K562 (cell line): ENCODE measurements at regions not wholly inside any gene's neighbourhood (a gene's known extent, or its start where the extent isn't known, plus 50 kb on each side); places are given as distances from the start of the nearest gene placed in this dataset.

ENCODE experiments used
- ATAC-seq: fragments of 200-7000 bp; cut with Tn5 transposase; 3 replicates; pipeline ENCODE4 v1.9.1; 2020; ENCODE audit warnings: moderate library complexity
- BruUV-seq: library from RNA; stranded (reverse); fragments of 400-500 nt; replicated peaks from 2 replicates; lab custom pipeline; 2021; lab: Mats Ljungman, UMichigan
- CTCF ChIA-PET: fragments of 300-600 bp; formaldehyde crosslinking; extraction: SDS; loops from one replicate; lab custom pipeline; 2021; ENCODE audit warnings: low intra/inter-chr PET ratio; lab: Yijun Ruan, JAX
- POLR2A ChIA-PET: fragments of 300-600, 350-650 bp; sonication (Branson Sonifier 250); formaldehyde crosslinking; extraction: SDS; loops from one replicate; lab custom pipeline; 2021; ENCODE audit warnings: antibody characterized with exemption, inconsistent platforms; lab: Yijun Ruan, JAX
- DNase-seq, 4 experiments: peaks; one replicate each; pipeline versions ENCODE4 v3.0.0 to v3.0.0-alpha.2; 2011 to 2018; ENCODE audit warnings: low spot score in 3 of 4, mixed read lengths in 3 of 4; ENCODE audit errors: extremely low read depth in 1 of 4
- FAIRE-seq: peaks from 2 replicates; lab custom pipeline; 2011; peaks lifted over from hg19 to GRCh38; lab: Jason Lieb, UNC
- H2AFZ ChIP-seq: 2 replicates; pipeline ENCODE4 v1.6.0; 2011; ENCODE audit warnings: low read depth, low read length, control low read depth, inconsistent platforms
- H3K27ac ChIP-seq: fragments of 200-600 bp; 3 replicates; pipeline ENCODE4 v1.8.0; 2011; ENCODE audit warnings: low read depth, mild to moderate bottlenecking, control low read depth, inconsistent platforms, low read length, moderate library complexity, mixed read lengths; ENCODE audit errors: extremely low read depth
- H3K27me3 ChIP-seq, 2 experiments: fragments of 300-600 bp in 1 of 2; 2 replicates in 1 of 2; 3 replicates in 1 of 2; pipeline versions ENCODE4 v1.6.0 to v1.8.0; 2011; ENCODE audit warnings: inconsistent platforms in 2 of 2, low read length in 2 of 2, mild to moderate bottlenecking in 1 of 2, mixed read lengths in 1 of 2, moderate library complexity in 1 of 2; ENCODE audit not compliant: control insufficient read depth in 2 of 2, insufficient read depth in 2 of 2
- H3K36me3 ChIP-seq: fragments of 300-600 bp; 3 replicates; pipeline ENCODE4 v1.8.0; 2011; ENCODE audit warnings: mild to moderate bottlenecking, low read length, inconsistent platforms; ENCODE audit not compliant: control insufficient read depth, insufficient read depth
- H3K4me1 ChIP-seq, 2 experiments: fragments of 200-600 bp in 1 of 2; replicated peaks in 1 of 2; 2 replicates in 1 of 2; 3 replicates in 1 of 2; pipeline versions ENCODE4 v1.5.1 to v1.8.0; 2011; ENCODE audit warnings: inconsistent platforms in 2 of 2, low read length in 2 of 2, mild to moderate bottlenecking in 1 of 2, mixed read lengths in 1 of 2, moderate library complexity in 1 of 2; ENCODE audit not compliant: control insufficient read depth in 2 of 2, insufficient read depth in 2 of 2
- H3K4me2 ChIP-seq: 2 replicates; pipeline ENCODE4 v1.6.1; 2011; ENCODE audit warnings: low read length, control low read depth, inconsistent platforms, mixed read lengths; ENCODE audit not compliant: insufficient read depth
- H3K4me3 ChIP-seq: fragments of 200-600 bp; sonication (generic), shearing (Covaris generic); 2 replicates; pipeline ENCODE4 v1.5.1; 2016; ENCODE audit warnings: control low read depth, inconsistent platforms
- H3K79me2 ChIP-seq: fragments of 200-600 bp; 3 replicates; pipeline ENCODE4 v1.8.0; 2011; ENCODE audit warnings: low read length, inconsistent platforms; ENCODE audit not compliant: control insufficient read depth, insufficient read depth
- H3K9ac ChIP-seq, 2 experiments: 2 replicates each; pipeline versions ENCODE4 v1.6.0 to v1.6.1; 2011; ENCODE audit warnings: low read depth in 2 of 2, low read length in 2 of 2, control low read depth in 1 of 2, inconsistent platforms in 1 of 2, mild to moderate bottlenecking in 1 of 2, mixed read lengths in 1 of 2; ENCODE audit not compliant: insufficient read depth in 1 of 2
- H3K9me1 ChIP-seq: one replicate; pipeline ENCODE4 v1.6.0; 2011; ENCODE audit warnings: inconsistent platforms, mild to moderate bottlenecking, low read length, moderate library complexity; ENCODE audit not compliant: control insufficient read depth, insufficient read depth
- H3K9me3 ChIP-seq: replicated peaks from 2 replicates; pipeline ENCODE4 v1.5.1; 2011; ENCODE audit warnings: low read depth, low read length, inconsistent platforms; ENCODE audit not compliant: control insufficient read depth, insufficient read depth
- H4K20me1 ChIP-seq: replicated peaks from 2 replicates; pipeline ENCODE4 v1.6.1; 2011; ENCODE audit warnings: low read length, inconsistent platforms, mixed read lengths; ENCODE audit not compliant: control insufficient read depth, insufficient read depth
- ARID1B ChIP-seq: fragments of 450-650 bp; IDR thresholded peaks from 2 replicates; pipeline ENCODE4 v1.6.1; 2016; ENCODE audit warnings: antibody characterized with exemption, mild to moderate bottlenecking, inconsistent platforms
- CEBPB ChIP-seq: fragments of 450-650 bp; IDR thresholded peaks from 2 replicates; pipeline ENCODE4 v1.6.1; 2016; ENCODE audit warnings: missing genetic modification characterization, missing compliant biosample characterization
- CHD4 ChIP-seq: fragments of 200-600 bp; sonication (generic); IDR thresholded peaks from 3 replicates; pipeline ENCODE4 v1.6.1; 2012; ENCODE audit warnings: low read depth, mild to moderate bottlenecking, mixed read lengths, low read length, inconsistent platforms; ENCODE audit not compliant: insufficient read depth, insufficient replicate concordance, poor library complexity, severe bottlenecking
- E2F1 ChIP-seq: sonication (generic); formaldehyde crosslinking; IDR thresholded peaks from 2 replicates; pipeline ENCODE4 v1.8.1; 2023; ENCODE audit warnings: mild to moderate bottlenecking, missing genetic modification reagents, moderate library complexity
- MYC ChIP-seq, 2 experiments: fragments of 250-450 bp in 1 of 2; sonication (Bioruptor Pico) in 1 of 2; IDR thresholded peaks; 2 replicates each; pipeline versions ENCODE4 v1.5.1 to v1.6.1; 2012 to 2021; ENCODE audit warnings: low read depth in 2 of 2, borderline replicate concordance in 1 of 2, improper control_type of control experiment in 1 of 2, low read length in 1 of 2, mild to moderate bottlenecking in 1 of 2, moderate library complexity in 1 of 2
- SRSF9 ChIP-seq: fragments of 200-400 bp; formaldehyde crosslinking; IDR thresholded peaks from 2 replicates; pipeline ENCODE4 v1.6.1; 2017; ENCODE audit warnings: low read depth, low read length, borderline replicate concordance
- TEAD2 ChIP-seq: fragments of 450-650 bp; IDR thresholded peaks from 2 replicates; pipeline ENCODE4 v1.6.1; 2016; ENCODE audit warnings: missing genetic modification characterization, control low read depth, missing compliant biosample characterization
- ZNF212 ChIP-seq: fragments of 450-650 bp; formaldehyde crosslinking; IDR thresholded peaks from 2 replicates; pipeline ENCODE4 v1.4.0; 2020; ENCODE audit warnings: mild to moderate bottlenecking
- ZNF217 ChIP-seq: sonication (generic); formaldehyde crosslinking; IDR thresholded peaks from 2 replicates; pipeline ENCODE4 v1.8.0; 2022; ENCODE audit warnings: mild to moderate bottlenecking, missing genetic modification reagents
- ZNF589 ChIP-seq: fragments of 200-800 bp; sonication (Bioruptor generic); IDR thresholded peaks from 2 replicates; pipeline ENCODE4 v1.6.1; 2016; ENCODE audit warnings: low read depth, missing genetic modification characterization, missing compliant biosample characterization
- WGBS: fragments of 100-300 bp; shearing (Covaris generic); methylation state at CpG from one replicate; pipeline ENCODE4 v1.1.6; 2016; ENCODE audit warnings: low coverage, mixed read lengths; ENCODE audit not compliant: insufficient coverage; ENCODE audit errors: missing lambda C conversion rate; 5-methylcytosine and 5-hydroxymethylcytosine counted together
- in situ Hi-C: fragments of 300-500 bp; cut with MboI; formaldehyde crosslinking; loops from 4 replicates; pipeline ENCODE4 v1.15.0; 2018; ENCODE audit warnings: inconsistent platforms, mixed read lengths
- intact Hi-C: fragments of 100-400 bp; cut with micrococcal nuclease; formaldehyde crosslinking; loops from 2 replicates; pipeline ENCODE4 v1.14.2; 2022
- TF ChIP-seq, protein P1 (sequence below): fragments of 250-450 bp; sonication (Bioruptor Pico); IDR thresholded peaks from 2 replicates; pipeline ENCODE4 v1.9.0; 2021; ENCODE audit warnings: mild to moderate bottlenecking
- TF ChIP-seq, protein P2 (sequence below): fragments of 250-450 bp; sonication (Bioruptor Pico); IDR thresholded peaks from 2 replicates; pipeline ENCODE4 v1.8.0; 2021; ENCODE audit warnings: moderate library complexity, mild to moderate bottlenecking, inconsistent platforms
- TF ChIP-seq, protein P3 (sequence below): fragments of 250-450 bp; sonication (Bioruptor Pico); IDR thresholded peaks from 2 replicates; pipeline ENCODE4 v1.8.0; 2021; ENCODE audit warnings: moderate library complexity, mild to moderate bottlenecking, inconsistent platforms

DNA sequence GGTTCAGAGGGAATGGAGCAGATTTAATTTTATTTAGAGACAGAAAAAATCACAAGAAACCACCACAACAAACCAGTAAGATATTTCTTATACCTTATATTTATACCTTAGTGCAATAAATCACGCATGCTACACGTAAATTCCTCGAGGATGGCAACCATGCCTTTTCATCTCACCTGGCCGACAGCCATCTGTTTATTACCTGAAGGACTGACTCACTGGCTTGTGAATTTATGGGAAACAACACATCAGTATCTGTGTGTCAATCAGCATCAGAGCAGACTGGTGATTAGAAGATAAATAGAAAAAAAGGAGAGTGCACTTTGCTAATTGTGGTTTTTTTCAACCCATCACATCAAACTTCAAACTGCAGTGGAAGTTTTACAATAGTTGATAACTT is 58.4 kb downstream of the S1PR1 start:
- no peak for DNase-seq
- H3K4me2 ChIP-seq, result no peak overlapping the region
- H3K4me1 ChIP-seq, result peaks cover 0 to 5% of the 10 kb centered on the region in 2 experiments; a peak in 2 of 5 replicates
- H3K9me3 ChIP-seq, result no peaks in the 10 kb centered on the region
- no peak overlapping the region for H3K27ac ChIP-seq
- FAIRE-seq, result no peak
- ATAC-seq, result no peak
- H4K20me1 ChIP-seq, result no peaks in the 10 kb centered on the region
- no peaks in the 10 kb centered on the region for H3K9me1 ChIP-seq
- H3K79me2 ChIP-seq, result no peaks in the 10 kb centered on the region
- H2AFZ ChIP-seq, result no peak overlapping the region
- CTCF ChIA-PET, result no interaction called here
- WGBS, result 2% methylated on average over 4 of the region's 4 CpGs
- H3K4me3 ChIP-seq, result no peak overlapping the region
- no peak for TF ChIP-seq E2F1 (CRISPR knock-in tag)
- no peak for TF ChIP-seq MYC (IDR thresholded peaks at IDR 0.05; ENCODE audit: low read depth, low read length)
- no peak for TF ChIP-seq MYC (CRISPR knock-in tag; IDR thresholded peaks at IDR 0.05; ENCODE audit: borderline replicate concordance, low read depth)
- TF ChIP-seq ZNF217 (CRISPR knock-in tag), result no peak
- no peak for TF ChIP-seq CEBPB (tag)
- no peaks in the 10 kb centered on the region; a peak in 1 of 5 replicates for H3K27me3 ChIP-seq
- in situ Hi-C loops (no loop called here), intact Hi-C loops (no loop called here)
- no peak overlapping the region for H3K9ac ChIP-seq
- no peaks in the 10 kb centered on the region for H3K36me3 ChIP-seq
- no TSS peak for BruUV-seq
- POLR2A ChIA-PET, result interaction anchor here (0.8 kb wide), 1 partner anchor 441 kb away, joined by 3 read pairs; no protein-coding TSS in a partner anchor

GRCh38 chr1:101298663-101299062 is 61.8 kb downstream of the S1PR1 start:
- Histone ChIP-seq H3K9ac (no peak overlapping the region), H3K27me3 (peaks cover 0 to 2% of the 10 kb centered on the region in 2 experiments; a peak in 1 of 5 replicates), H3K9me3 (no peaks in the 10 kb centered on the region), H3K4me3 (no peak overlapping the region), H4K20me1 (no peaks in the 10 kb centered on the region), H3K4me2 (no peak overlapping the region), H2AFZ (no peak overlapping the region), H3K4me1 (no peaks in the 10 kb centered on the region), H3K9me1 (no peaks in the 10 kb centered on the region), H3K79me2 (no peaks in the 10 kb centered on the region), H3K27ac (no peak overlapping the region), H3K36me3 (no peaks in the 10 kb centered on the region)
- in situ Hi-C loops, result no loop called here
- intact Hi-C loops, result no loop called here
- POLR2A ChIA-PET, result no interaction called here
- no TSS peak for BruUV-seq
- DNase-seq (no peak), FAIRE-seq (no peak), ATAC-seq (no peak)
- WGBS, result 0% methylated on average over 3 of the region's 3 CpGs
- CTCF ChIA-PET, result no interaction called here
- TF ChIP-seq, protein P1, sequence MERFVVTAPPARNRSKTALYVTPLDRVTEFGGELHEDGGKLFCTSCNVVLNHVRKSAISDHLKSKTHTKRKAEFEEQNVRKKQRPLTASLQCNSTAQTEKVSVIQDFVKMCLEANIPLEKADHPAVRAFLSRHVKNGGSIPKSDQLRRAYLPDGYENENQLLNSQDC (CRISPR knock-in tag), result no peak
- TF ChIP-seq ARID1B, result no peak
- TF ChIP-seq, protein P2, sequence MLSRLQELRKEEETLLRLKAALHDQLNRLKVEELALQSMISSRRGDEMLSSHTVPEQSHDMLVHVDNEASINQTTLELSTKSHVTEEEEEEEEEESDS, result no peak
- TF ChIP-seq TEAD2, result no peak
- no peak for TF ChIP-seq ZNF589
- TF ChIP-seq ZNF212, result no peak
- no peak for TF ChIP-seq CHD4
- TF ChIP-seq, protein P3, sequence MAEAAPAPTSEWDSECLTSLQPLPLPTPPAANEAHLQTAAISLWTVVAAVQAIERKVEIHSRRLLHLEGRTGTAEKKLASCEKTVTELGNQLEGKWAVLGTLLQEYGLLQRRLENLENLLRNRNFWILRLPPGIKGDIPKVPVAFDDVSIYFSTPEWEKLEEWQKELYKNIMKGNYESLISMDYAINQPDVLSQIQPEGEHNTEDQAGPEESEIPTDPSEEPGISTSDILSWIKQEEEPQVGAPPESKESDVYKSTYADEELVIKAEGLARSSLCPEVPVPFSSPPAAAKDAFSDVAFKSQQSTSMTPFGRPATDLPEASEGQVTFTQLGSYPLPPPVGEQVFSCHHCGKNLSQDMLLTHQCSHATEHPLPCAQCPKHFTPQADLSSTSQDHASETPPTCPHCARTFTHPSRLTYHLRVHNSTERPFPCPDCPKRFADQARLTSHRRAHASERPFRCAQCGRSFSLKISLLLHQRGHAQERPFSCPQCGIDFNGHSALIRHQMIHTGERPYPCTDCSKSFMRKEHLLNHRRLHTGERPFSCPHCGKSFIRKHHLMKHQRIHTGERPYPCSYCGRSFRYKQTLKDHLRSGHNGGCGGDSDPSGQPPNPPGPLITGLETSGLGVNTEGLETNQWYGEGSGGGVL (CRISPR knock-in tag), result no peak
- no peak for TF ChIP-seq SRSF9
